Activated naive CD8-positive, alpha-beta T cell treated with anti-CD3 and anti-CD28 coated beads, Interleukin-2, amount 50 U/mL, for 24 hours (primary cell): ENCODE measurements at regions not wholly inside any gene's neighbourhood (a gene's known extent, or its start where the extent isn't known, plus 50 kb on each side); places are given as distances from the start of the nearest gene placed in this dataset.
A peak's percentile ranks its signal among the peaks of the same experiment; 100 is the strongest.

Source experiments
- ATAC-seq: fragments of 150-1000 bp; cut with Tn5 transposase; one replicate; pipeline ENCODE4 v1.10.0; 2021
- DNase-seq: peaks from one replicate; pipeline ENCODE4 v3.0.0; 2021
- H3K27ac Mint-ChIP-seq: one replicate; pipeline ENCODE4 v1.8.0; 2021; ENCODE audit warnings: mild to moderate bottlenecking, mixed read lengths
- H3K27me3 Mint-ChIP-seq: one replicate; pipeline ENCODE4 v1.8.0; 2021; ENCODE audit warnings: mixed read lengths
- H3K36me3 Mint-ChIP-seq: one replicate; pipeline ENCODE4 v1.8.0; 2021; ENCODE audit warnings: low read depth, mixed read lengths
- H3K4me1 Mint-ChIP-seq: one replicate; pipeline ENCODE4 v1.8.0; 2021; ENCODE audit warnings: mixed read lengths
- H3K4me3 Mint-ChIP-seq: one replicate; pipeline ENCODE4 v1.8.0; 2021; ENCODE audit warnings: mild to moderate bottlenecking, moderate library complexity, mixed read lengths
- H3K9me3 Mint-ChIP-seq: one replicate; pipeline ENCODE4 v1.8.0; 2021; ENCODE audit warnings: mixed read lengths

GRCh38 chrX:9196961-9197640, 163.2 kb upstream of the FAM9B start:
- H3K4me1 Mint-ChIP-seq: peaks cover 4% of the 10 kb centered on the region
- no peak overlapping the region for H3K4me3 Mint-ChIP-seq
- ATAC-seq (no peak), DNase-seq (no peak)
- H3K27me3 Mint-ChIP-seq: no peaks in the 10 kb centered on the region
- no peaks in the 10 kb centered on the region for H3K36me3 Mint-ChIP-seq
- no peak overlapping the region for H3K27ac Mint-ChIP-seq
- H3K9me3 Mint-ChIP-seq: no peaks in the 10 kb centered on the region

DNA sequence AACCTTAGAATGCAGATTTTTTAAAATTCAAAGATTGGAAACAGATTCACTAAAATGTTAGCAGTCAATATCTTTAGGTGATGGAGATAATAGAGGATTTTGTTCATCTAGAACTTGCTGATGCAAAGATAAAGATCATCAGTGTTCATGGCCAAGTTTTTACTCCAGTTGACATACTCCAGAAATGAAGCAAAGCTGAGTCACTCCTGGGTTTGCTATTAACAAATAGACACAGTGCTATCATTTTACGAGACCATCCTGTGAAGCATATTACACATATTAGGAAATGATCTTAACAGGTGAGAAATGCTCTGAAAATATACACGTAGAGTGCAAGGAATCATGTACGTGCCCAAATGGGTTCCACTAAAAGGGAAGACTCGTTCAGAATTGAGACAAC, 170.6 kb upstream of the FAM9B start:
- Mint-ChIP-seq H3K27ac (no peak overlapping the region), H3K36me3 (no peaks in the 10 kb centered on the region), H3K4me3 (no peak overlapping the region), H3K9me3 (no peaks in the 10 kb centered on the region), H3K27me3 (no peaks in the 10 kb centered on the region), H3K4me1 (peaks cover 15% of the 10 kb centered on the region)
- ATAC-seq (no peak), DNase-seq (no peak)

- Mint-ChIP-seq H3K36me3 (no peaks in the 10 kb centered on the region), H3K4me1 (peaks cover 15% of the 10 kb centered on the region), H3K27me3 (no peaks in the 10 kb centered on the region), H3K4me3 (no peak overlapping the region), H3K27ac (no peak overlapping the region), H3K9me3 (no peaks in the 10 kb centered on the region)
- no peak for ATAC-seq
- DNase-seq: no peak
These were observed 171.8 kb upstream of the FAM9B start for GRCh38 chrX:9205599-9206223.

GRCh38 chrX:9207142-9207541, 173.2 kb upstream of the FAM9B start:
- ATAC-seq (no peak), DNase-seq (no peak)
- Mint-ChIP-seq H3K36me3 (no peaks in the 10 kb centered on the region), H3K9me3 (no peaks in the 10 kb centered on the region), H3K27me3 (no peaks in the 10 kb centered on the region), H3K27ac (no peak overlapping the region), H3K4me3 (no peak overlapping the region), H3K4me1 (peaks cover 15% of the 10 kb centered on the region)

DNA sequence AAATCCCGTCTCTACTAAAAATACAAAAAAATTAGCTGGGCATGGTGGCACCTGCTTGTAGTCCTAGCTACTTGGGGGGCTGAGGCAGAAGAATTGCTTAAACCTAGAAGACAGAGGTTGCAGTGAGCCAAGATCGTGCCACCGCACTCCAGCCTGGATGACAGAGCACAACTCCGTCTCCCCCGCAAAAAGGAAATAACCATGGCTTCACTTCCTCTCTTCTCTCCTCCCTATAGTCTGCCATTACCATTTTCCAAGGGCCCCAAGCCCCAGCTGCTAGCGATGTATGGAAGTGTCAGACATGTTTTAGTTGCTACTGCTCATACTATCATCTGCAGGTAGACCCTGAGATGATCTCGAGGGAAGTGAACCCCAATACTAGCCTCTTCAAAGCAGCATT, 177.3 kb upstream of the FAM9B start:
- Mint-ChIP-seq H3K27ac (no peak overlapping the region), H3K4me1 (peaks cover 4% of the 10 kb centered on the region), H3K9me3 (no peaks in the 10 kb centered on the region), H3K36me3 (no peaks in the 10 kb centered on the region), H3K27me3 (no peaks in the 10 kb centered on the region), H3K4me3 (no peak overlapping the region)
- DNase-seq (no peak), ATAC-seq (no peak)

DNA sequence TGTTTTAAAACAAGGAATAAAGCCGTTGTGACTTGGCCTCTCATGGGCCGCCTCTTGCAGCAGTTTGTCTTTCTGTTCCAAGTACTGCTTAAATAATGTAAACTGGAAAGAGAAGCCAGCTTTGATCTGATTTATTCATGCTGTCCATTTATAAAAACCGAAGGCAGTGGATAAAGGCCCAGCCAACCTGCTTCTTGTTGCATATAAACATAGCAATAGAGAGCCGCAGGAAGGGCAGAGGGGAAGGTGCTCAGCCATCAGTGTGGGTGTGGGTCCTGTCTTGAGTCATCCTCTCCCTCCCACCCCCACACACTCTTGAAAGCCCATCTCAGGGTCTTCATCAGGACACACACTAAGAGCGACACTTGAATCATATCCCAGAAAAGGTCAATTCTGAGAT, 187.9 kb upstream of the FAM9B start:
- peak; percentile 36 for ATAC-seq
- no peaks in the 10 kb centered on the region for H3K27me3 Mint-ChIP-seq
- H3K4me3 Mint-ChIP-seq: no peak overlapping the region
- no peaks in the 10 kb centered on the region for H3K36me3 Mint-ChIP-seq
- no peak overlapping the region for H3K27ac Mint-ChIP-seq
- no peaks in the 10 kb centered on the region for H3K9me3 Mint-ChIP-seq
- DNase-seq: no peak
- peaks cover 9% of the 10 kb centered on the region for H3K4me1 Mint-ChIP-seq

- ATAC-seq (peak; percentile 43), DNase-seq (no peak)
- Mint-ChIP-seq H3K36me3 (no peaks in the 10 kb centered on the region), H3K9me3 (no peaks in the 10 kb centered on the region), H3K27me3 (no peaks in the 10 kb centered on the region), H3K4me1 (peaks cover 10% of the 10 kb centered on the region), H3K4me3 (no peak overlapping the region), H3K27ac (peak overlapping the region; percentile 67)
These were observed 188.4 kb upstream of the FAM9B start for GRCh38 chrX:9222299-9222698.

GRCh38 chrX:9227276-9227675, 193.3 kb upstream of the FAM9B start:
- Mint-ChIP-seq H3K27me3 (no peaks in the 10 kb centered on the region), H3K4me3 (no peak overlapping the region), H3K36me3 (no peaks in the 10 kb centered on the region), H3K4me1 (peaks cover 15% of the 10 kb centered on the region), H3K27ac (no peak overlapping the region), H3K9me3 (no peaks in the 10 kb centered on the region)
- no peak for ATAC-seq
- DNase-seq: no peak

- Mint-ChIP-seq H3K4me1 (peaks cover 13% of the 10 kb centered on the region), H3K4me3 (no peak overlapping the region), H3K27ac (no peak overlapping the region), H3K36me3 (no peaks in the 10 kb centered on the region), H3K9me3 (no peaks in the 10 kb centered on the region), H3K27me3 (no peaks in the 10 kb centered on the region)
- DNase-seq (no peak), ATAC-seq (no peak)
These were observed 197.6 kb upstream of the FAM9B start for GRCh38 chrX:9231491-9231890.

- Mint-ChIP-seq H3K36me3 (no peaks in the 10 kb centered on the region), H3K27me3 (no peaks in the 10 kb centered on the region), H3K4me3 (no peak overlapping the region), H3K4me1 (peaks cover 6% of the 10 kb centered on the region), H3K27ac (no peak overlapping the region), H3K9me3 (no peaks in the 10 kb centered on the region)
- DNase-seq (no peak), ATAC-seq (no peak)
These were observed 199.2 kb upstream of the FAM9B start for GRCh38 chrX:9233141-9233540.

- no peaks in the 10 kb centered on the region for H3K9me3 Mint-ChIP-seq
These were observed 200.4 kb upstream of the FAM9B start for GRCh38 chrX:9234315-9234714.

DNA sequence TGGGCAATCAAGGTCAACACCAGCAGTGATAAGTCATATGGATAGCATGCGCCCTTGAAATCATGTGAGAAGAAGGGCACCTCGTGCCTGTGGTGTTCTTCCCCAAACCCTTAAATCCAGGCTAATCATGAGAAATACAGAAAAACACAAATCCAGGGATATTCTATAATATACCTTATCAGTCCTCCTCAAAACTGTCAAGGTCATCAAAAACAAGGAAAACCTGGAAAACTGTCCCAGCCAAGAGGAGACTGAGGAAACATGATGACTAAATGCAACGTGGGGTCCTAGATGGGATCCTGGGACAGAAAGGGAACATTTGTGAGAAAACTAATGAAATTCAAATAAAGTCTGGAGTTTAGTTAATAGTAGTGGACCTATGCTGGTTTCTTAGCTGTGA, 201.8 kb upstream of the FAM9B start:
- Mint-ChIP-seq H3K4me1 (peaks cover 6% of the 10 kb centered on the region), H3K9me3 (no peaks in the 10 kb centered on the region), H3K36me3 (no peaks in the 10 kb centered on the region), H3K27ac (no peak overlapping the region), H3K27me3 (no peaks in the 10 kb centered on the region), H3K4me3 (no peak overlapping the region)
- DNase-seq: no peak
- ATAC-seq: no peak

More at GRCh38 chrX:9234315-9234714, 200.4 kb upstream of the FAM9B start:
- Mint-ChIP-seq H3K27me3 (no peaks in the 10 kb centered on the region), H3K4me3 (no peak overlapping the region), H3K36me3 (no peaks in the 10 kb centered on the region), H3K27ac (no peak overlapping the region), H3K4me1 (peaks cover 6% of the 10 kb centered on the region)
- no peak for DNase-seq
- ATAC-seq: no peak

- no peak for ATAC-seq
- no peak overlapping the region for H3K4me3 Mint-ChIP-seq
- H3K9me3 Mint-ChIP-seq: no peaks in the 10 kb centered on the region
- DNase-seq: no peak
- no peaks in the 10 kb centered on the region for H3K36me3 Mint-ChIP-seq
- no peak overlapping the region for H3K27ac Mint-ChIP-seq
- no peaks in the 10 kb centered on the region for H3K4me1 Mint-ChIP-seq
- no peaks in the 10 kb centered on the region for H3K27me3 Mint-ChIP-seq
These were observed 207.0 kb upstream of the FAM9B start for GRCh38 chrX:9240956-9241355.

DNA sequence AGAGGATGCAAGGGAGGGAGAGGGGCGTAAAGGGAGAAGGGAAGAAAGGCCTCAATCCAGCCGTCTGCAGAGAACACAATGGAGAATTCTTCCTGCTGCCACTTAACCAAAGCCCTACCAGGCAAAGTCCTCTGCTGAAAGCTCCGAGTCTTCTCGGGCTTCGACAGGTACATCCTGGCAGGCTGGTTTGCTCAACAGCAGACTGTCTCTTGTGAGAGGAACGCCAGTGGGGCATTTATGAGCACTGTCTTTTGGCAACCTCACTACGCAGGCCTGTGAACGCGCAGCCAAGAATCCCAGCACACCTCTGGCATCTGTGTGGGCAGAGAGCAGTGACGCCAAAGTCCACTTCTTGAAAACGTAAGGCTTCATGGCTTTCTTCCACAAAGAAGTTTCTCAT, 207.5 kb upstream of the FAM9B start:
- Mint-ChIP-seq H3K27ac (no peak overlapping the region), H3K4me1 (no peaks in the 10 kb centered on the region), H3K27me3 (no peaks in the 10 kb centered on the region), H3K9me3 (no peaks in the 10 kb centered on the region), H3K4me3 (no peak overlapping the region), H3K36me3 (no peaks in the 10 kb centered on the region)
- DNase-seq (no peak), ATAC-seq (no peak)

- no peak overlapping the region for H3K4me3 Mint-ChIP-seq
- H3K27me3 Mint-ChIP-seq: no peaks in the 10 kb centered on the region
- no peak overlapping the region for H3K27ac Mint-ChIP-seq
- no peaks in the 10 kb centered on the region for H3K36me3 Mint-ChIP-seq
- ATAC-seq (no peak), DNase-seq (no peak)
- H3K4me1 Mint-ChIP-seq: peaks cover 8% of the 10 kb centered on the region
- no peaks in the 10 kb centered on the region for H3K9me3 Mint-ChIP-seq
These were observed 215.3 kb upstream of the FAM9B start for GRCh38 chrX:9249051-9249846.
